ENCODE measurements at regions not wholly inside any gene's neighbourhood (a gene's known extent, or its start where the extent isn't known, plus 50 kb on each side); places are given as distances from the start of the nearest gene placed in this dataset.

DNA sequence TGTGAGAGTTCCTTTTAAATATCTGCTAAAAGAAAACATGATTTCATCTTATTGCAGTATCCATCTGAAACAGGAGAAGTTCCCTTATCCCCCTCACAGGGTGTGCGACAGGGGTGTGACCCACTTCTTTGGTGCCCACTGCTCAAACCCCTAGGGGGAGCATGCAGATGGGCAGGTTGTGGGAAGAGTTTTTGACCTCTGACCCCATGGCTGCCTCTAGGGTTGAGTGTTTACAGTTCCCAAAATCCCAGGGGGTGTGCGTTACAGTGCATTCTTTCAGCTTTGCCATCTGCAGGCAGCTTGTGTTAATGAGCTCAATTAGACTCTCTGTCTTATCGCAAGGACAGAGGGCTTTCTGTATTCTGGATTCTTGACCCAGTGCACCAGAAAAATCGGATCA is 443.2 kb upstream of the FRG2C start:
- no peak overlapping the region for H3K27ac Mint-ChIP-seq (ENCODE audit: unreplicated experiment)
- H3K9me3 Mint-ChIP-seq (ENCODE audit: unreplicated experiment) = no peaks in the 10 kb centered on the region
- H3K27me3 Mint-ChIP-seq (ENCODE audit: unreplicated experiment) = peaks cover 5% of the 10 kb centered on the region
- H3K4me1 Mint-ChIP-seq (ENCODE audit: unreplicated experiment) = peaks cover 32% of the 10 kb centered on the region
- TF ChIP-seq, protein P1, sequence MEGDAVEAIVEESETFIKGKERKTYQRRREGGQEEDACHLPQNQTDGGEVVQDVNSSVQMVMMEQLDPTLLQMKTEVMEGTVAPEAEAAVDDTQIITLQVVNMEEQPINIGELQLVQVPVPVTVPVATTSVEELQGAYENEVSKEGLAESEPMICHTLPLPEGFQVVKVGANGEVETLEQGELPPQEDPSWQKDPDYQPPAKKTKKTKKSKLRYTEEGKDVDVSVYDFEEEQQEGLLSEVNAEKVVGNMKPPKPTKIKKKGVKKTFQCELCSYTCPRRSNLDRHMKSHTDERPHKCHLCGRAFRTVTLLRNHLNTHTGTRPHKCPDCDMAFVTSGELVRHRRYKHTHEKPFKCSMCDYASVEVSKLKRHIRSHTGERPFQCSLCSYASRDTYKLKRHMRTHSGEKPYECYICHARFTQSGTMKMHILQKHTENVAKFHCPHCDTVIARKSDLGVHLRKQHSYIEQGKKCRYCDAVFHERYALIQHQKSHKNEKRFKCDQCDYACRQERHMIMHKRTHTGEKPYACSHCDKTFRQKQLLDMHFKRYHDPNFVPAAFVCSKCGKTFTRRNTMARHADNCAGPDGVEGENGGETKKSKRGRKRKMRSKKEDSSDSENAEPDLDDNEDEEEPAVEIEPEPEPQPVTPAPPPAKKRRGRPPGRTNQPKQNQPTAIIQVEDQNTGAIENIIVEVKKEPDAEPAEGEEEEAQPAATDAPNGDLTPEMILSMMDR (IDR thresholded peaks at IDR 0.05; ENCODE audit: unreplicated experiment) = no peak
- no peak for DNase-seq (ENCODE audit: low spot score)
- no peak overlapping the region for H3K4me3 Mint-ChIP-seq (ENCODE audit: unreplicated experiment)
- H3K36me3 Mint-ChIP-seq (ENCODE audit: low read depth, unreplicated experiment) = peaks cover 4% of the 10 kb centered on the region

GRCh38 chr3:75224412-75224811 is 439.7 kb upstream of the FRG2C start:
- TF ChIP-seq, protein P1 (IDR thresholded peaks at IDR 0.05; ENCODE audit: unreplicated experiment) = no peak
- no peaks in the 10 kb centered on the region for H3K9me3 Mint-ChIP-seq (ENCODE audit: unreplicated experiment)
- no peak overlapping the region for H3K27ac Mint-ChIP-seq (ENCODE audit: unreplicated experiment)
- H3K36me3 Mint-ChIP-seq (ENCODE audit: low read depth, unreplicated experiment) = peaks cover 21% of the 10 kb centered on the region
- peaks cover 22% of the 10 kb centered on the region for H3K4me1 Mint-ChIP-seq (ENCODE audit: unreplicated experiment)
- peaks cover 5% of the 10 kb centered on the region for H3K27me3 Mint-ChIP-seq (ENCODE audit: unreplicated experiment)
- no peak overlapping the region for H3K4me3 Mint-ChIP-seq (ENCODE audit: unreplicated experiment)
- DNase-seq (ENCODE audit: low spot score) = no peak

DNA sequence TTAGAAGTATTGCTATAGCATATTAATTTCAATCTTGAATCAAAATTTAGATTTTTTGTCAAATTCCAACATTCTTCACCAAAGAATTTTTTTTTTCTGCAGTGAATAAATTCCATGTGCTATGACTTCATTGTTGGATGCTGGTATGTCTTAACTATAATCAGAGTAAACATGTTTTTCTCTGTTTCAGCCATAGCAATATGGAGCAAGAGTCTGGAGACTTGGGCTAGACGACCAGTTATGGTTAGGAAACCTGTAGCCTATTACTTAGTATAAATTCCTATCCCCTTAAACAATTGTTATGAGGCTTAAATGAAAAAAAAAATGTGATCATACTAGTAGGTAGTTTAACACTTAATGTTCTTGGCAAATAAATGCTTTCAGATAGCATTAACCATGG is 431.9 kb upstream of the FRG2C start:
- TF ChIP-seq, protein P1 (IDR thresholded peaks at IDR 0.05; ENCODE audit: unreplicated experiment) = no peak
- peaks cover 7% of the 10 kb centered on the region for H3K9me3 Mint-ChIP-seq (ENCODE audit: unreplicated experiment)
- peaks cover 2% of the 10 kb centered on the region for H3K27me3 Mint-ChIP-seq (ENCODE audit: unreplicated experiment)
- H3K4me3 Mint-ChIP-seq (ENCODE audit: unreplicated experiment) = no peak overlapping the region
- DNase-seq (ENCODE audit: low spot score) = no peak
- H3K27ac Mint-ChIP-seq (ENCODE audit: unreplicated experiment) = no peak overlapping the region
- H3K36me3 Mint-ChIP-seq (ENCODE audit: low read depth, unreplicated experiment) = peaks cover 38% of the 10 kb centered on the region
- peaks cover 61% of the 10 kb centered on the region for H3K4me1 Mint-ChIP-seq (ENCODE audit: unreplicated experiment)

DNA sequence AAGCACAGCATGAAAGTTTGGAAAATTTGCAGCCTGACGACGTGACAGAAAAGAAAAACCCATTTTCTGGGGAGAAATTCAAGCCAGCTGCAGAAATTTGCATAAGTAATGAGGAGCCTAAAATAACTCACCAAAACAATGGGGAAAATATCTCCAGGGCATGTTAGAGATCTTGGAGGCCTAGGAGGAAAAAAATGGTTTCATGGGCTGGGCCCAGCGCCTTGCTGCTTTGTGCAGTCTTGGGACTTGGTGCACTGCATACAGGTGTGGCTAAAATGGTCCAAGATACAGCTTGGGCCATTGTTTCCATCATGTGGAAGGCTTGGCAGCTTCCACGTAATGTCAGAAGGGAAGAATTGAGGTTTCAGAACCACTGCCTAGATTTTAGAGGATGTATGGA is 428.5 kb upstream of the FRG2C start:
- H3K4me3 Mint-ChIP-seq (ENCODE audit: unreplicated experiment) = peak overlapping the region; percentile 63
- peaks cover 7% of the 10 kb centered on the region for H3K9me3 Mint-ChIP-seq (ENCODE audit: unreplicated experiment)
- no peak for DNase-seq (ENCODE audit: low spot score)
- H3K27me3 Mint-ChIP-seq (ENCODE audit: unreplicated experiment) = peaks cover 2% of the 10 kb centered on the region
- peaks cover 24% of the 10 kb centered on the region for H3K36me3 Mint-ChIP-seq (ENCODE audit: low read depth, unreplicated experiment)
- H3K27ac Mint-ChIP-seq (ENCODE audit: unreplicated experiment) = no peak overlapping the region
- TF ChIP-seq, protein P1 (IDR thresholded peaks at IDR 0.05; ENCODE audit: unreplicated experiment) = no peak
- peaks cover 51% of the 10 kb centered on the region for H3K4me1 Mint-ChIP-seq (ENCODE audit: unreplicated experiment)

- H3K27me3 Mint-ChIP-seq (ENCODE audit: unreplicated experiment) = peaks cover 2% of the 10 kb centered on the region
- peaks cover 47% of the 10 kb centered on the region for H3K4me1 Mint-ChIP-seq (ENCODE audit: unreplicated experiment)
- no peak overlapping the region for H3K4me3 Mint-ChIP-seq (ENCODE audit: unreplicated experiment)
- H3K36me3 Mint-ChIP-seq (ENCODE audit: low read depth, unreplicated experiment) = peaks cover 24% of the 10 kb centered on the region
- TF ChIP-seq, protein P1 (IDR thresholded peaks at IDR 0.05; ENCODE audit: unreplicated experiment) = no peak
- peaks cover 7% of the 10 kb centered on the region for H3K9me3 Mint-ChIP-seq (ENCODE audit: unreplicated experiment)
- H3K27ac Mint-ChIP-seq (ENCODE audit: unreplicated experiment) = no peak overlapping the region
- no peak for DNase-seq (ENCODE audit: low spot score)
Observed at GRCh38 chr3:75237053-75237452, 427.1 kb upstream of the FRG2C start.

All from endothelial cell (in vitro differentiated cells).